ENCODE measurements at regions not wholly inside any gene's neighbourhood (a gene's known extent, or its start where the extent isn't known, plus 50 kb on each side); places are given as distances from the start of the nearest gene placed in this dataset.

DNA sequence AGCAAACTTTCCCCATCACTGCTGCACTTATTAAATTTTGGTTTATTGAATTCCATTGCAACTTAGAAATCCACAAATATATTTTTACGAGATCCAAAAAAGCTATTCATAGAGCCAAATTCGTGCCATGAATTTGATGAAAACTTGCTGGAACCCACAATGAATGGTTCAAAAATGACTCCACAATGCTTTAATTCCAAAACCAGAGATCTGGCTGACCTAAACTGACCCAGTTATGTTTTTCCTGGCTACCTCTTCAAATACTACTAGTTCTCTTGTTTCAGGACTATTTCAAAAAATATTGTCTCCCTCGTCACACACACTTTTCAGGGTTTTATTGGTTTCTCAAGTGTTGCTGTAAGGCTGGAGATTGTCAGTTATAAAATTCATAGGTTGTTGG, 474.8 kb downstream of the PDGFC start:
- ChIA-PET POLR2A (no interaction called here), CTCF (no interaction called here)
- Histone ChIP-seq H4K20me1 (replicated peaks; ENCODE audit: control insufficient read depth, extremely low read depth, insufficient read depth, low read length) (no peaks in the 10 kb centered on the region), H3K9me3 (replicated peaks; ENCODE audit: control insufficient read depth, insufficient read depth, low read length) (no peaks in the 10 kb centered on the region), H3K27ac (ENCODE audit: insufficient read depth, low read depth, low read length) (no peak overlapping the region), H3K27me3 (ENCODE audit: control insufficient read depth in 2 of 2, insufficient read depth in 2 of 2, low read length in 2 of 2) (no peaks in the 10 kb centered on the region), H3K36me3 (ENCODE audit: control insufficient read depth in 2 of 2, extremely low read depth in 1 of 2, insufficient read depth in 2 of 2, low read length in 2 of 2) (no peaks in the 10 kb centered on the region), H3K9me1 (replicated peaks; ENCODE audit: control insufficient read depth, extremely low read depth, insufficient read depth, low read length) (no peaks in the 10 kb centered on the region), H3K9ac (replicated peaks; ENCODE audit: extremely low read depth, insufficient read depth, low read length) (no peak overlapping the region), H3K4me3 (replicated peaks in 1 of 3; ENCODE audit: insufficient read depth in 1 of 3, low read depth in 1 of 3, low read length in 3 of 3) (no peak overlapping the region), H3K4me2 (ENCODE audit: insufficient read depth, low read length) (no peak overlapping the region), H3K79me2 (ENCODE audit: control insufficient read depth, insufficient read depth, low read length) (no peaks in the 10 kb centered on the region), H2AFZ (ENCODE audit: low read depth, low read length) (no peak overlapping the region), H3K4me1 (ENCODE audit: control insufficient read depth, extremely low read depth, insufficient read depth, low read length) (no peaks in the 10 kb centered on the region)
- dilution Hi-C loops (cut with MboI; ENCODE audit: extremely low pct_ligation_motif_present, low sequenced_read_pairs), result no loop called here
- no TSS peak for BruUV-seq (replicated peaks)
- no peak for FAIRE-seq
- intact Hi-C loops (cut with micrococcal nuclease), result no loop called here
- DNase-seq (ENCODE audit: low read depth, low spot score), result no peak
- TF ChIP-seq POLR2AphosphoS5 (IDR thresholded peaks at IDR 0.05; ENCODE audit: insufficient read depth, low read depth, low read length) (no peak), POLR2A (IDR thresholded peaks at IDR 0.05; ENCODE audit: low read depth, low read length) (no peak), MYC (IDR thresholded peaks at IDR 0.05; ENCODE audit: low read depth, low read length) (no peak), FOS (IDR thresholded peaks at IDR 0.05; ENCODE audit: borderline replicate concordance, insufficient read depth, low read length) (no peak), EZH2 (IDR thresholded peaks at IDR 0.05; ENCODE audit: borderline replicate concordance, low read depth, low read length, severe bottlenecking) (no peak), GATA2 (IDR thresholded peaks at IDR 0.05; ENCODE audit: insufficient read depth, insufficient read length, low read depth, low read length) (no peak), JUN (IDR thresholded peaks at IDR 0.05; ENCODE audit: borderline replicate concordance, insufficient read depth, insufficient read length, low read depth) (no peak)
- TF ChIP-seq, protein P1, sequence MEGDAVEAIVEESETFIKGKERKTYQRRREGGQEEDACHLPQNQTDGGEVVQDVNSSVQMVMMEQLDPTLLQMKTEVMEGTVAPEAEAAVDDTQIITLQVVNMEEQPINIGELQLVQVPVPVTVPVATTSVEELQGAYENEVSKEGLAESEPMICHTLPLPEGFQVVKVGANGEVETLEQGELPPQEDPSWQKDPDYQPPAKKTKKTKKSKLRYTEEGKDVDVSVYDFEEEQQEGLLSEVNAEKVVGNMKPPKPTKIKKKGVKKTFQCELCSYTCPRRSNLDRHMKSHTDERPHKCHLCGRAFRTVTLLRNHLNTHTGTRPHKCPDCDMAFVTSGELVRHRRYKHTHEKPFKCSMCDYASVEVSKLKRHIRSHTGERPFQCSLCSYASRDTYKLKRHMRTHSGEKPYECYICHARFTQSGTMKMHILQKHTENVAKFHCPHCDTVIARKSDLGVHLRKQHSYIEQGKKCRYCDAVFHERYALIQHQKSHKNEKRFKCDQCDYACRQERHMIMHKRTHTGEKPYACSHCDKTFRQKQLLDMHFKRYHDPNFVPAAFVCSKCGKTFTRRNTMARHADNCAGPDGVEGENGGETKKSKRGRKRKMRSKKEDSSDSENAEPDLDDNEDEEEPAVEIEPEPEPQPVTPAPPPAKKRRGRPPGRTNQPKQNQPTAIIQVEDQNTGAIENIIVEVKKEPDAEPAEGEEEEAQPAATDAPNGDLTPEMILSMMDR (IDR thresholded peaks at IDR 0.05; ENCODE audit: extremely low read depth in 1 of 2, insufficient read depth in 1 of 2, low read depth in 1 of 2, low read length in 2 of 2), result no peak
- TF ChIP-seq, protein P2, sequence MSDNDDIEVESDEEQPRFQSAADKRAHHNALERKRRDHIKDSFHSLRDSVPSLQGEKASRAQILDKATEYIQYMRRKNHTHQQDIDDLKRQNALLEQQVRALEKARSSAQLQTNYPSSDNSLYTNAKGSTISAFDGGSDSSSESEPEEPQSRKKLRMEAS (IDR thresholded peaks at IDR 0.05; ENCODE audit: insufficient read depth, insufficient read length), result no peak

All from endothelial cell of umbilical vein (primary cell).